ENCODE measurements at regions not wholly inside any gene's neighbourhood (a gene's known extent, or its start where the extent isn't known, plus 50 kb on each side); places are given as distances from the start of the nearest gene placed in this dataset.

- DNase-seq (ENCODE audit: low read depth) = peak; percentile 96
These were observed 59.5 kb downstream of the PTGS2 start for GRCh38 chr1:186620566-186621350.

DNA sequence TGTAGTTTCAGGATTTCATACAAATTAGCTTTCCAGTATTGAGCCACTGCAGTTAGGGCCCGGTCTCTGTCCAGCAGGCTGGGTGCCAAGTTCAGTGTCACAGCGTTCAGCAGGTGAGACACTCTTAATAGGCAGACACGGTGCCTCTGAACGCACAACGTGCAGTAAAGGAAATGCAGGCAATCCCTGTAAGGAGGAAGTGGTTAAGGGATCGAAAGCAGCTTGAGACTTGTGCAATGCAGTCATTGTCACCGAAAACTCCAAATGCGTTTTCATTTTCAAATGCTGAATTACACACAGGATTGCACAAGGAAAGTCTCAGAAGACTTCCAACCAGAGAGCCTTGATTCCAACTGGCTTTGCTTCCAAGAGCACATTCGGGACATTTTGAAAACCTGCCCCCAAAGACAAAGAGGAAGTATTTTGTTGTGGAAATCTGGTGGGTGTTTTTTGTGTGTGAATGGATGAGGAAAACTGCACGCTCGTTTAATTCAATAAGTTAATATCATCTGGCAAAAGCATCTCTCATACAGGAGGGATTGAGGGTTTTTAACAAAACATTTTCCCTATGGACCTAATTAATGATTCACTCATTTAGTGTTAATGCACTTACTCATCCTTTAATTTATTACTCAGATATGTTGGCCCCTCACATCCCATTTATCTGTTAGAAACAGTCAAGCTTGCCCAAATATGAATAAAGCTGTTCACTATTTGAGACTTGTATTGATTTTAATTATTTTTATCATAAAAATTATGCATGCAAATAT is 61.6 kb downstream of the PTGS2 start:
- DNase-seq (ENCODE audit: low read depth) = peak; percentile 79

DNA sequence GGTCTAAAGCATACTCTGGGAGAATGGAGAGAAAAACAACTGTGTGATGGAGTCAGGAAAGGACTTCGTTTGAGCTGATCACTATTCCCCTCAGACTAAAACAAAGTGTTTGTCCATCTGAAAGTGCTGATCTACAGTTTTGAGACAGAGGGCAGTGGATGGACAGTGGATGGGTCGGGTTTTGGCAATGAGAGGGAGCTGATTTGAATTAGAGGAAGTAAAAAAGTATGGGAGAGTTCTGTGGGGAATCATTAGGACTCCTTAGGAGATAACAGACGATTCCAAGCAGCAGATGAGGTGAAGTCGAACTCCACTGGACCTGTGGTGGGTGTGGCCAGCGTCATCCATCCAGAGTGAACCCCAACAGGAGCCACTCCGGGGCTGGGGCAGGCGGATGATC is 62.3 kb downstream of the PTGS2 start:
- DNase-seq (ENCODE audit: low read depth) = peak; percentile 52

- DNase-seq (ENCODE audit: low read depth) = no peak
These were observed 63.7 kb downstream of the PTGS2 start for GRCh38 chr1:186616511-186616910.

- DNase-seq (ENCODE audit: low read depth) = peak; percentile 27
These were observed 64.9 kb downstream of the PTGS2 start for GRCh38 chr1:186615332-186615731.

- DNase-seq (ENCODE audit: low read depth) = no peak
These were observed 69.1 kb downstream of the PTGS2 start for GRCh38 chr1:186611156-186611555.

- DNase-seq (ENCODE audit: low read depth) = no peak
These were observed 71.0 kb downstream of the PTGS2 start for GRCh38 chr1:186609183-186609582.

DNA sequence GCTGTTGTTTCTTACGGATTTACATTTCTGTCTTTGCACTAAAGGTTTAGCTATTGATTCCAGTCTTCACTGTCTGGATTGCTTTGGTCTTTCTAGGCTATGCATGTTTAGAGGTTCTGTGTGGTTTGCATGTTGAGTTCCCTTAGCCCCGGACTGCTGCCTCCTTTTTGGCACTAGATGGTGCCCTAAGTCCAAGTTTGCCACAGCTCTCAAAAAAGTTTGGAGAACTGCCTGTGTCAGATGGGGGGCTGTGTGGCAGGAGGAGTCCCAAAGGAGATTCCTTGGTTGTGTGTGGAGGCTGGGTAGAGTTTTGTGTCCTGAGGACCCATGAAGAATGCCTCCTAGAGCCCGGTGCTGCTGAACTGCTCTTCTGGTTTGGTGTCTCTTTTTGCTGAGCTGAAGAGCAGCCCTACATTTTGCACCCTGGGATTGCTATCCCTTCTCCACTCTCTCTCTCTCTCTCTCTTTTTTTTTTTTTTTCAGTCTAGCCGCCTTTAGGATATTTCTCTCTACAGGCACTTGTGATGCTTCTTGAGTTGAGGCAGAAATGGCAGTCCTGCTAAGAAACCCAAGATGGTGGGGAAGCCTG is 74.4 kb downstream of the PTGS2 start:
- DNase-seq (ENCODE audit: low read depth) = peak; percentile 71

- peak; percentile 33 for DNase-seq (ENCODE audit: low read depth)
These were observed 84.3 kb downstream of the PTGS2 start for GRCh38 chr1:186595969-186596368.

DNA sequence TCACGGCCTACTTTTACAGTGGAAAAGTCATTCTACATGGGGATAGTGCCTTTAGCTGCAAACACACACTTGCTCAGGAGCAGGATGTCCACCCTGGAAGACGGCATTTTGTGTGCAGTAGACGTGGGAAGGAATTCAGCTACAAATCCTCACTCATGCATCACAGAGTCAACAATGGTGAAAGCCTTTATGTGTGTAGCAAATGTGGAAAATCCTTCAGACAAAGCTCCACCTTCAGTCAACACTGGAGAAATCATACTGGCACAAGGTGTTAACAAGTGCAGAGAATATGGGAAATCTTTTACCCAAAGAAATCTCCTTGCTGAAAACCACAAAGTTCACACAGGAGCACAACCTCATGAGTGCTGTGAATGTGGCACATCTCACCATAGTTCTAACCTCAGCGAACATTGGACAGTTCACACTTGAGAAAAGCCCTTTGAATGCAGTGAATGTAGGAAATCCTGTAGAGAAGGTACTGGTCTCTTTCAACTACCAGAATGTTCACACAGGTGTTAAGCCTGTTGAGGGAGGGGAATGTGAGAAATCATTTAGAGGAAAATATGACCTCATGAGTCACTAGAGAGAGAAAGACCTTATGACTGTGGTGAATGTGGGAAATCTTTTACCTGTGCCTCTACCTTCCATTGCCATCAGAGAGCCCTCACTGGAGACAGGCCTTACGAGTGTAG is 101.8 kb downstream of the PTGS2 start:
- DNase-seq (ENCODE audit: low read depth) = no peak

DNA sequence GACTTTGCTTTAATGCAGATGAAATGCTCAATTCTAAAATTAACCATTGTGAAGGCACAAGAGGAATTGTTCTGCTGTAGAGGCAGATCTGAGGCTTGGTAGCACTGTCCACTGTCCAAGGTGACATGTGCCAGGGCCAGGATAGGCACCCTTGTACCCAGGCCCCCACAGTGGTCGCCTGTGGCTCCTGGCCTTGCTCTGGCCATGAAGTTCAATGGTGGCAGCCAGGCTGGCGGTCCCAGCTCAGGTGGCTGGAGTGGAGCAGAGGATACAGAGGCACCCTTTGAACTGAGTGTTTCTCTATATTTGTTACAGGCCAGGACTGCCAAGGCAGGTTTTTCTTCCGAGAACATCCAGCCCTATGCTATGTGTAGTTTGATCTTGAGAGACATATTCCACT is 102.6 kb downstream of the PTGS2 start:
- DNase-seq (ENCODE audit: low read depth) = no peak

- no peak for DNase-seq (ENCODE audit: low read depth)
These were observed 103.0 kb downstream of the PTGS2 start for GRCh38 chr1:186577216-186577615.

- DNase-seq (ENCODE audit: low read depth) = peak; percentile 88
These were observed 104.9 kb downstream of the PTGS2 start for GRCh38 chr1:186575348-186575747.

- DNase-seq (ENCODE audit: low read depth) = peak; percentile 33
These were observed 105.3 kb downstream of the PTGS2 start for GRCh38 chr1:186574926-186575325.

- no peak for DNase-seq (ENCODE audit: low read depth)
These were observed 107.7 kb downstream of the PTGS2 start for GRCh38 chr1:186572509-186572908.

DNA sequence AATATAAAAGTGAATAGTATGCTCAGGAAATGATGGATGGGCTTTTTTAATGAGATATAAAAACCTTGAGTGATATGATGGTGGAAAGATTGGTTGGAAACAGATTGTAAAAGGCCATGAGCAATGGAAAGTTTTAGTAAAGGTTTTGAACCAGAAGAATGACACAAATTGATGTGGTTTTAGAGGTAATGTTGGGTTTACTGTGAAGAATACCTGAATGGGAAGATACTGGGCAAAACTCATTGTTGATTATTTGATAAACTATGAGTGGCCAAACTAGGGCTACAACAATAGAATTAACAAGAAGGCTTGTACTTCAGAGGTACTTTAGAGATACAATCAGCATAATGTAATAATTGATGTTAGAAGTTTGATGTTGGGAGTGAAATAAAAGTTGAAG is 108.5 kb downstream of the PTGS2 start:
- DNase-seq (ENCODE audit: low read depth) = peak; percentile 31

GRCh38 chr1:186569856-186570255 is 108.9 kb upstream of the PDC start:
- no peak for DNase-seq (ENCODE audit: low read depth)

DNA sequence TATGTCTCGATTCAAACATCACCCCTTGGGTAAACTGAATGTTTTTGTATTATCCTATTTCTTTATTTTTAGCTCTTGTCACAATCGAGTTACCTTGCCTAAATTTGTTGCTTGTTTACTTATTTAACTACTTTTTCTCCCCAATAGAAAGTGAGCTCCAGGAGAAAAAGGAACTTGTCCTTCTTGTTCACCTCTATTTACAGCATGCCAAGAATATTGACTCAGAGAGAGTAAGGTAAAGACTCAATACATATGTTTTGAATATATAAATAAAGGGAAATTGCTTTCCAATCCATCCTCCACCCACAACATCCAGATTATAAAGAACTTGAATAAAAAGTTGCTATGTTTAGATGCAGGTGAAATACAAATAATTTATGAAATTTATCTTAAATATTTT is 107.3 kb upstream of the PDC start:
- DNase-seq (ENCODE audit: low read depth) = no peak

DNA sequence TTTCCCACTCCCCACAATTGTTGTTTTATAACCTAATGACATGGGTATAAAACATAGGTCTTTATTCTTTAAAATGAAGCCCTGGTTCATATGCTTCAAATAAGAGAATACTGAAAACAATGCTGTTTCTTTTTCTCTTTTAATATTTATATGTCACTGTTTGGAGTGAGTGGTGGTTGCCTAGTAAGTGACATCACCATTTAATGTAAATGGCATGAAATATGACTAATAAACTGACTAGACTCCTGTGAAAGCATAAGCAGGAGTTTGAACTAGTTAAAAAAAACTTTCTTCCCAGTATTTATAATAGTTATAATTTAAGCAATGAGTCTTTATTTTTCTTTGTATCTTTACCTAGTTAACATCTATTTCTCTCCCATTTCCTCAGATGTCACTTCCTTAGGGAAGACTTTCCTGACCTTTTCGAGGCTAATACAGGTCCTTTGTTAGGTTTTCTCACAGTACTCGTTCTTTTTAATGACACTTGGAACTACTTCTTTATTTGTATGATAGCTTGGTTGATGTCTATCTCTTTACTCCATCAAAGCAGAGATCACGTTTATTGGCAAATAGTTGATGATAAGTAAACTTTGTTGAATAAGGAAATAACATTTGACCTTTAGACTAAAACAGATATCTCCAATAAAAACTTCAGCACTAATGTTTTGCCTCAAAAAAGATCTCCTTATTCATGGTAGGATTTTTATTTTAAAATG is 105.4 kb upstream of the PDC start:
- DNase-seq (ENCODE audit: low read depth) = peak; percentile 67

DNA sequence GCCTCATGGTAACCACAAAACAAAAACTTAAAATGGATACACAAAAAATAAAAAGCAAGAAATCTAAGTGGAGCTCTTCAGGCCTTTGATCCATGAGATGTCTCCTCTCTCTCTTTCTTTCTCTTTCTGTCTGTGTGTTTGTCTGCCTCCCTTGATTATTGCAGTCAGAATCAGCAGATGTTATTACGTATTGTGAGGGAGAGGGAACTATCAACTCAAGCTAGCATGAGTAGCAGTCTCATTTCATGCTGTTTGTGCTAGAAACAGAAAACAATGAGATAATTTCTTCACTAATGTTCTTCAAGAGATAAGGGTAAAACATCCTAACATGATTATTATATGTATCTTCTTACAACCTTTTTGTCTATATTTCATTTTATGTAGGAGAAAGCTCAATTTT is 103.7 kb upstream of the PDC start:
- DNase-seq (ENCODE audit: low read depth) = peak; percentile 38

DNA sequence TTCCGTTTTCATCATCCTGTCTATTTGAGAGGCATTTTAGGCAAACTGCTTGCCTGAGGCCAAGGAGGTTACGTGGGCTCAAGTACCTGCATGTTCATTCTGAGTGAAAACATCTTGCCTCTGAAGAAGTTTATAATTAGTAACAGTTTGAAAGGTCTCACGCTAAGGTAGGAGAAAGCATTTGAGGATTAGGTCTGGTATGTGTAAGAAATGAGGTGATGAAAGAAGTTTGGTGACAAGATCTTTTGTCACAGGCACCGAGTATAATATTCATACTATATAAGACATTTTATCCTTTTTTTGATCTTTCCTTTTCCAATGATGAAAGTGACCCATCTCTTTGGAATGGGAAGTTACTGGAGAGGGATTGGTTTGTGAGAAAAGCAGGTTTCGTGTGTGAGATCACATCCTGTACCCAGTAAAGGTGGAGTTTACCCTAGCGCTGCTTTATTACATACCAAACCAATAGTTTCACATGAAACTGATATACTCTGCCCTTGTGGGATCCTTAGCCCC is 98.7 kb upstream of the PDC start:
- DNase-seq (ENCODE audit: low read depth) = peak; percentile 92

Data from M059J (cell line).